HCT116 (cell line): ENCODE measurements at regions not wholly inside any gene's neighbourhood (a gene's known extent, or its start where the extent isn't known, plus 50 kb on each side); places are given as distances from the start of the nearest gene placed in this dataset.

ENCODE experiments used
- ATAC-seq: fragments of 200-7000 bp; cut with Tn5 transposase; 2 replicates; pipeline ENCODE4 v1.9.1; 2020; ENCODE audit warnings: mild to moderate bottlenecking, moderate library complexity
- BruUV-seq: library from RNA; stranded (reverse); fragments of 400-500 nt; replicated peaks from 2 replicates; lab custom pipeline; 2021; lab: Mats Ljungman, UMichigan
- CTCF ChIA-PET: fragments of 300-600 bp; sonication (Branson Sonifier 250); formaldehyde crosslinking; loops from one replicate; lab custom pipeline; 2021; ENCODE audit warnings: antibody characterized with exemption; lab: Charles Lee
- POLR2A ChIA-PET: fragments of 300-600, 350-600 bp; sonication (Branson Sonifier 250); formaldehyde crosslinking; loops from one replicate; lab custom pipeline; 2021; ENCODE audit warnings: antibody characterized with exemption; lab: Charles Lee
- RAD21 ChIA-PET, 2 experiments: fragments of 300-600 bp; sonication (Branson Sonifier 250); formaldehyde crosslinking; loops; one replicate each; lab custom pipeline; 2023; ENCODE audit warnings: low total read pairs in 2 of 2; ENCODE audit not compliant: uncharacterized antibody in 2 of 2, unreplicated experiment in 2 of 2, low non-redundant PET in 1 of 2; lab: Charles Lee
- DNase-seq: peaks from one replicate; pipeline ENCODE4 v3.0.0-alpha.2; 2010; ENCODE audit warnings: low read depth, low spot score
- H2AFZ ChIP-seq: fragments of 200-600 bp; shearing (Covaris generic), sonication (generic); 2 replicates; pipeline ENCODE4 v1.6.1; 2017; ENCODE audit warnings: low read depth, mixed run types, mixed read lengths, antibody characterized with exemption, low read length; ENCODE audit not compliant: poor library complexity, severe bottlenecking
- H3K27ac ChIP-seq: 2 replicates; pipeline ENCODE4 v1.5.1; 2012; ENCODE audit warnings: low read depth, low read length
- H3K27me3 ChIP-seq: fragments of 200-600 bp; sonication (generic); 2 replicates; pipeline ENCODE4 v1.6.1; 2016; ENCODE audit warnings: mixed run types, low read length, mixed read lengths; ENCODE audit not compliant: insufficient read depth
- H3K36me3 ChIP-seq, 2 experiments: fragments of 200-500 bp in 1 of 2; fragments of 200-600 bp in 1 of 2; sonication (Bioruptor generic) in 1 of 2; sonication (generic) in 1 of 2; 2 replicates each; pipeline versions ENCODE4 v1.5.1 to v1.6.1; 2014 to 2016; ENCODE audit warnings: low read length in 2 of 2, inconsistent platforms in 1 of 2, mixed read lengths in 1 of 2, mixed run types in 1 of 2; ENCODE audit not compliant: insufficient read depth in 2 of 2, control insufficient read depth in 1 of 2
- H3K4me1 ChIP-seq, 2 experiments: fragments of 200-600 bp in 1 of 2; sonication (generic) in 1 of 2; 2 replicates each; pipeline versions ENCODE4 v1.5.1 to v1.6.1; 2012 to 2017; ENCODE audit warnings: low read length in 2 of 2, inconsistent platforms in 1 of 2, mild to moderate bottlenecking in 1 of 2, mixed read lengths in 1 of 2, mixed run types in 1 of 2, moderate library complexity in 1 of 2; ENCODE audit not compliant: insufficient read depth in 2 of 2, control insufficient read depth in 1 of 2
- H3K4me2 ChIP-seq: fragments of 200-600 bp; sonication (generic); 2 replicates; pipeline ENCODE4 v1.6.1; 2017; ENCODE audit warnings: mixed run types, low read length, mixed read lengths
- H3K4me3 ChIP-seq, 2 experiments: fragments of 200-600 bp in 1 of 2; sonication (generic) in 1 of 2; replicated peaks in 1 of 2; 2 replicates each; pipeline ENCODE4 v1.5.1; 2011 to 2016; ENCODE audit warnings: low read length in 2 of 2, control low read depth in 1 of 2, low read depth in 1 of 2, mild to moderate bottlenecking in 1 of 2, mixed read lengths in 1 of 2, mixed run types in 1 of 2
- H3K79me2 ChIP-seq: fragments of 200-600 bp; sonication (generic); 2 replicates; pipeline ENCODE4 v1.6.1; 2017; ENCODE audit warnings: mild to moderate bottlenecking, mixed run types, low read length, moderate library complexity, mixed read lengths; ENCODE audit not compliant: insufficient read depth
- H3K9ac ChIP-seq: fragments of 200-600 bp; sonication (generic); 2 replicates; pipeline ENCODE4 v1.6.1; 2016; ENCODE audit warnings: low read length, mixed read lengths
- H3K9me2 ChIP-seq: fragments of 200-600 bp; sonication (generic), shearing (Covaris generic); 2 replicates; pipeline ENCODE4 v1.6.1; 2017; ENCODE audit warnings: mixed run types, mild to moderate bottlenecking, moderate library complexity; ENCODE audit not compliant: insufficient read depth
- H3K9me3 ChIP-seq, 2 experiments: fragments of 200-500 bp in 1 of 2; fragments of 200-600 bp in 1 of 2; sonication (Bioruptor generic) in 1 of 2; sonication (generic) in 1 of 2; 2 replicates each; pipeline ENCODE4 v1.6.1; 2014 to 2017; ENCODE audit warnings: low read length in 2 of 2, mixed read lengths in 2 of 2, inconsistent platforms in 1 of 2, low read depth in 1 of 2, mild to moderate bottlenecking in 1 of 2, mixed run types in 1 of 2, moderate library complexity in 1 of 2; ENCODE audit not compliant: control insufficient read depth in 1 of 2, insufficient read depth in 1 of 2
- H4K20me1 ChIP-seq: fragments of 200-600 bp; sonication (generic), shearing (Covaris generic); 2 replicates; pipeline ENCODE4 v1.6.1; 2017; ENCODE audit warnings: mixed run types, mild to moderate bottlenecking, moderate library complexity; ENCODE audit not compliant: insufficient read depth
- CBX3 ChIP-seq: IDR thresholded peaks from 2 replicates; pipeline ENCODE4 v1.6.1; 2012; ENCODE audit warnings: low read depth
- CEBPB ChIP-seq: IDR thresholded peaks from 2 replicates; pipeline ENCODE4 v1.6.1; 2012; ENCODE audit warnings: low read depth
- EGR1 ChIP-seq: IDR thresholded peaks from 2 replicates; pipeline ENCODE4 v1.6.1; 2012; ENCODE audit warnings: low read depth
- ELF1 ChIP-seq: IDR thresholded peaks from 2 replicates; pipeline ENCODE4 v1.6.1; 2012; ENCODE audit warnings: low read depth, borderline replicate concordance
- EZH2 ChIP-seq: fragments of 200-600 bp; sonication (generic); IDR thresholded peaks from 2 replicates; pipeline ENCODE4 v1.6.1; 2017; ENCODE audit warnings: antibody characterized with exemption, mixed run types
- EZH2phosphoT487 ChIP-seq: fragments of 200-600 bp; IDR thresholded peaks from 2 replicates; pipeline ENCODE4 v1.6.1; 2018; ENCODE audit warnings: antibody characterized with exemption, borderline replicate concordance
- FOSL1 ChIP-seq: IDR thresholded peaks from 2 replicates; pipeline ENCODE4 v1.6.1; 2012; ENCODE audit warnings: low read depth
- POLR2AphosphoS5 ChIP-seq: IDR thresholded peaks from 2 replicates; pipeline ENCODE4 v1.6.1; 2011; ENCODE audit warnings: mild to moderate bottlenecking, low read depth, low read length, moderate library complexity
- SIN3A ChIP-seq: IDR thresholded peaks from 2 replicates; pipeline ENCODE4 v1.6.1; 2012; ENCODE audit warnings: low read depth
- SP1 ChIP-seq: IDR thresholded peaks from 2 replicates; pipeline ENCODE4 v1.6.1; 2012; ENCODE audit warnings: low read depth
- SRF ChIP-seq: IDR thresholded peaks from 2 replicates; pipeline ENCODE4 v1.6.1; 2012; ENCODE audit warnings: low read depth
- TCF7L2 ChIP-seq: IDR thresholded peaks from 2 replicates; pipeline ENCODE4 v1.7.0; 2011; ENCODE audit warnings: borderline replicate concordance, inconsistent platforms; ENCODE audit not compliant: insufficient read depth, insufficient read length; ENCODE audit errors: extremely low read depth
- YY1 ChIP-seq: IDR thresholded peaks from 2 replicates; pipeline ENCODE4 v1.6.1; 2011; ENCODE audit warnings: low read length, low read depth, moderate library complexity, mild to moderate bottlenecking; ENCODE audit not compliant: insufficient replicate concordance; ENCODE audit errors: extremely low read depth
- ZFX ChIP-seq: fragments of 450-650 bp; IDR thresholded peaks from 2 replicates; pipeline ENCODE4 v1.6.1; 2017
- ZNF274 ChIP-seq: fragments of 200-500 bp; sonication (Bioruptor generic); IDR thresholded peaks from 2 replicates; pipeline ENCODE4 v1.6.1; 2014; ENCODE audit warnings: mild to moderate bottlenecking, low read depth, low read length, inconsistent platforms
- intact Hi-C: fragments of 100-400 bp; cut with micrococcal nuclease; formaldehyde crosslinking; loops from 2 replicates; pipeline ENCODE4 v1.10.0; 2022
- TF ChIP-seq, protein P1 (sequence below): IDR thresholded peaks from 2 replicates; pipeline ENCODE4 v1.6.1; 2011; ENCODE audit warnings: mild to moderate bottlenecking, low read length, moderate library complexity; ENCODE audit not compliant: insufficient replicate concordance; ENCODE audit errors: extremely low read depth
- TF ChIP-seq, protein P2 (sequence below): IDR thresholded peaks from 2 replicates; pipeline ENCODE4 v1.6.1; 2012
- TF ChIP-seq, protein P3 (sequence below): IDR thresholded peaks from 2 replicates; pipeline ENCODE4 v1.6.1; 2012; ENCODE audit warnings: low read depth
- TF ChIP-seq, protein P4 (sequence below): IDR thresholded peaks from 2 replicates; pipeline ENCODE4 v1.6.1; 2012

DNA sequence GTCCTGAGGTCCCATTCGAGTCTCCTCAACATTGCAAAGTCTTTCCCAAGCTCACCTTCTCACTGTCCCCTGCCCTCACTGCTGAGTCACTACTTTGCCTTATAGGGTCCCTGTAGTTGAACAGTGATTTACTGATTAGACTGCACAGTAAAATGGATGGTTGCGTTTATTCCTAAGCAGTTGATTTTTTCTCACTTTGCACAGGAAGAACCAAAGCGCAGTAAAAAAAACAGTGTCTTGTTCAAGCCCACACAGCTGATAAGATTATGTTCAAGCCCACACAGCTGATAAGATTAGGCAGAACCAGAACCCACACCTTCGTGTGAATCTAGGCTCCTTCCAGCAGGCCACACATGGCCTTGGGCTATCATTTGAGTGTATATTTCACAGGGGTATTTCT, 215.3 kb upstream of the COPS8 start:
- RAD21 ChIA-PET: no interaction called here
- TF ChIP-seq FOSL1 (no peak), CBX3 (no peak), YY1 (no peak), ZFX (no peak), SRF (no peak), EGR1 (no peak), CEBPB (no peak), ELF1 (no peak), SP1 (no peak), ZNF274 (no peak), POLR2AphosphoS5 (no peak), EZH2 (no peak), EZH2phosphoT487 (no peak), SIN3A (no peak), TCF7L2 (no peak)
- TF ChIP-seq, protein P1, sequence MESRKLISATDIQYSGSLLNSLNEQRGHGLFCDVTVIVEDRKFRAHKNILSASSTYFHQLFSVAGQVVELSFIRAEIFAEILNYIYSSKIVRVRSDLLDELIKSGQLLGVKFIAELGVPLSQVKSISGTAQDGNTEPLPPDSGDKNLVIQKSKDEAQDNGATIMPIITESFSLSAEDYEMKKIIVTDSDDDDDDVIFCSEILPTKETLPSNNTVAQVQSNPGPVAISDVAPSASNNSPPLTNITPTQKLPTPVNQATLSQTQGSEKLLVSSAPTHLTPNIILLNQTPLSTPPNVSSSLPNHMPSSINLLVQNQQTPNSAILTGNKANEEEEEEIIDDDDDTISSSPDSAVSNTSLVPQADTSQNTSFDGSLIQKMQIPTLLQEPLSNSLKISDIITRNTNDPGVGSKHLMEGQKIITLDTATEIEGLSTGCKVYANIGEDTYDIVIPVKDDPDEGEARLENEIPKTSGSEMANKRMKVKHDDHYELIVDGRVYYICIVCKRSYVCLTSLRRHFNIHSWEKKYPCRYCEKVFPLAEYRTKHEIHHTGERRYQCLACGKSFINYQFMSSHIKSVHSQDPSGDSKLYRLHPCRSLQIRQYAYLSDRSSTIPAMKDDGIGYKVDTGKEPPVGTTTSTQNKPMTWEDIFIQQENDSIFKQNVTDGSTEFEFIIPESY: no peak
- TF ChIP-seq, protein P2, sequence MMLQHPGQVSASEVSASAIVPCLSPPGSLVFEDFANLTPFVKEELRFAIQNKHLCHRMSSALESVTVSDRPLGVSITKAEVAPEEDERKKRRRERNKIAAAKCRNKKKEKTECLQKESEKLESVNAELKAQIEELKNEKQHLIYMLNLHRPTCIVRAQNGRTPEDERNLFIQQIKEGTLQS: no peak
- TF ChIP-seq, protein P3, sequence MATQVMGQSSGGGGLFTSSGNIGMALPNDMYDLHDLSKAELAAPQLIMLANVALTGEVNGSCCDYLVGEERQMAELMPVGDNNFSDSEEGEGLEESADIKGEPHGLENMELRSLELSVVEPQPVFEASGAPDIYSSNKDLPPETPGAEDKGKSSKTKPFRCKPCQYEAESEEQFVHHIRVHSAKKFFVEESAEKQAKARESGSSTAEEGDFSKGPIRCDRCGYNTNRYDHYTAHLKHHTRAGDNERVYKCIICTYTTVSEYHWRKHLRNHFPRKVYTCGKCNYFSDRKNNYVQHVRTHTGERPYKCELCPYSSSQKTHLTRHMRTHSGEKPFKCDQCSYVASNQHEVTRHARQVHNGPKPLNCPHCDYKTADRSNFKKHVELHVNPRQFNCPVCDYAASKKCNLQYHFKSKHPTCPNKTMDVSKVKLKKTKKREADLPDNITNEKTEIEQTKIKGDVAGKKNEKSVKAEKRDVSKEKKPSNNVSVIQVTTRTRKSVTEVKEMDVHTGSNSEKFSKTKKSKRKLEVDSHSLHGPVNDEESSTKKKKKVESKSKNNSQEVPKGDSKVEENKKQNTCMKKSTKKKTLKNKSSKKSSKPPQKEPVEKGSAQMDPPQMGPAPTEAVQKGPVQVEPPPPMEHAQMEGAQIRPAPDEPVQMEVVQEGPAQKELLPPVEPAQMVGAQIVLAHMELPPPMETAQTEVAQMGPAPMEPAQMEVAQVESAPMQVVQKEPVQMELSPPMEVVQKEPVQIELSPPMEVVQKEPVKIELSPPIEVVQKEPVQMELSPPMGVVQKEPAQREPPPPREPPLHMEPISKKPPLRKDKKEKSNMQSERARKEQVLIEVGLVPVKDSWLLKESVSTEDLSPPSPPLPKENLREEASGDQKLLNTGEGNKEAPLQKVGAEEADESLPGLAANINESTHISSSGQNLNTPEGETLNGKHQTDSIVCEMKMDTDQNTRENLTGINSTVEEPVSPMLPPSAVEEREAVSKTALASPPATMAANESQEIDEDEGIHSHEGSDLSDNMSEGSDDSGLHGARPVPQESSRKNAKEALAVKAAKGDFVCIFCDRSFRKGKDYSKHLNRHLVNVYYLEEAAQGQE: no peak
- TF ChIP-seq, protein P4, sequence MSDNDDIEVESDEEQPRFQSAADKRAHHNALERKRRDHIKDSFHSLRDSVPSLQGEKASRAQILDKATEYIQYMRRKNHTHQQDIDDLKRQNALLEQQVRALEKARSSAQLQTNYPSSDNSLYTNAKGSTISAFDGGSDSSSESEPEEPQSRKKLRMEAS: no peak
- TF ChIP-seq, all 23 proteins: peak for 0
- no peak overlapping the region for H3K9ac ChIP-seq
- H3K27ac ChIP-seq: no peak overlapping the region
- H3K27me3 ChIP-seq: peaks cover 59% of the 10 kb centered on the region
- POLR2A ChIA-PET: no interaction called here
- DNase-seq (no peak), ATAC-seq (no peak)
- H3K9me3 ChIP-seq: no peaks in the 10 kb centered on the region
- no peak overlapping the region for H3K4me3 ChIP-seq
- no peaks in the 10 kb centered on the region for H3K9me2 ChIP-seq
- intact Hi-C loops: no loop called here
- CTCF ChIA-PET: no interaction called here
- H3K36me3 ChIP-seq: no peaks in the 10 kb centered on the region
- no peaks in the 10 kb centered on the region for H4K20me1 ChIP-seq
- 0 out of 4 replicates have a peak, but pooled peaks cover 2 to 5% of the 10 kb centered on the region in 2 experiments for H3K4me1 ChIP-seq
- H3K79me2 ChIP-seq: no peaks in the 10 kb centered on the region
- BruUV-seq: no TSS peak
- H3K4me2 ChIP-seq: no peak overlapping the region
- no peak overlapping the region for H2AFZ ChIP-seq
